AG09319 (cell line): ENCODE measurements at regions not wholly inside any gene's neighbourhood (a gene's known extent, or its start where the extent isn't known, plus 50 kb on each side); places are given as distances from the start of the nearest gene placed in this dataset.

Experiments used
- DNase-seq: peaks from one replicate; pipeline ENCODE4 v3.0.0-alpha.2; 2010; ENCODE audit warnings: low read depth; ENCODE audit errors: extremely low read depth
- CTCF ChIP-seq: IDR thresholded peaks from 2 replicates; pipeline ENCODE4 v1.5.1; 2011; ENCODE audit warnings: low read depth, mild to moderate bottlenecking, inconsistent platforms, low read length, moderate library complexity

GRCh38 chr11:19338375-19338774 is 97.6 kb upstream of the E2F8 start:
- no peak for DNase-seq
- TF ChIP-seq CTCF: no peak

DNA sequence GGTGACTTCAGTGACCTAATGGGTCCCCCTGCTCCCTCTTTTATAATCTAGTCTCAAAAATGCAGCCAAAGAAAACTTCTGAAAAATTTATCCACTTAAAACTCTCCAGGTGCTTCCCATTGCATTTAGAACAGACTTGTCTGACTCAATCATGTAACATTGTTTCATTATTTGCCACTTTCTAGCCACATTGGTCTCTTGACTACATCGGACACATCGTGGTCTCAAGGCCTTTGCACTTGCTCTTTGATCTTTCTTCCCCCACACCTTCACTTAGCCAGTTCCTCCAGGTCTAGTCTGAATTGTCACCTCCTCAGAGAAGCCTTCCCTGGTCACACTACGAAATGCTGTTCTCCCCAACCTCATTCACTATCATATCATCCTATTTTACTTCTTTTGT is 97.0 kb upstream of the E2F8 start:
- TF ChIP-seq CTCF: no peak

GRCh38 chr11:19336331-19336730 is 95.6 kb upstream of the E2F8 start:
- TF ChIP-seq CTCF: no peak
- no peak for DNase-seq

More for the DNA sequence above, 97.0 kb upstream of the E2F8 start:
- DNase-seq: no peak

- no peak for TF ChIP-seq CTCF
- no peak for DNase-seq
Measured at GRCh38 chr11:19332476-19332875, 91.7 kb upstream of the E2F8 start.

DNA sequence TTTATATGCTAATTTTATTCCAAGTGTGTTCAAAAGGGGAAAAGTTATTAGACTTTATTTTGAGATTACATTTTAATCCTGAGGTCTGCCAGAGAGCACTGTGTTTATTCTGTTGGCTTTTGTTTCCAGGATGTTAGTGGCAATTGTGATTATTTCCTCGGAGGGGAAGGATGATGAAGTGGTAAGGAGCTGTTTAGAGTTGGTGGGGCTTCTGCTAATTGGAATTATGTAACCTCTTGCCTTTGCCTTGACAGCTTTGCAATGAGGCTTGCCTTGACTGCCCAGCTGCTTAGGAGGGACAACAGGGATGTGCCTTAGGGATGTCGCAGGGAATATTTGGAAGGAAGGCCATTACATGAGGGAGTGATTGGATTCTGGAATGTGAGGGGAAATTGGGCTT is 89.7 kb upstream of the E2F8 start:
- DNase-seq: no peak
- TF ChIP-seq CTCF: no peak

DNA sequence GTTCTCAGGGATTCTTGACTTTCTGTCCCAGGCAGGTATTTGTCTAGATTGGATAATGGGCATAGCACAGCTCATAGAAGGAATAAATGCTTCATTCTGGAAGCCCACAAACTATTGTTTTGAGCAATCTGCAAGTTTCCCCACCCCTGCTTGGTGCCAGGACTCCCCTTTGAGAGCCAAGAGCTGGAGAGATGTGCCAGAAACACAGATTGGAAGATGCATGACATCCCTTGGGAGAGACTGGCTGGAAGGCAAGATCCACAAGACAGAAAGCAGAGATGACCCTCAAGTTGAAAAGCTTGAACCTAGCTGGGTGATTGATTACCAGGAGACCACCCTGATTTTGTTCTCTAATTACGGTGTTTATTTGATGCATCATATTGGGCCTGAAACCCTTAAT is 89.2 kb upstream of the E2F8 start:
- TF ChIP-seq CTCF: no peak
- no peak for DNase-seq

DNA sequence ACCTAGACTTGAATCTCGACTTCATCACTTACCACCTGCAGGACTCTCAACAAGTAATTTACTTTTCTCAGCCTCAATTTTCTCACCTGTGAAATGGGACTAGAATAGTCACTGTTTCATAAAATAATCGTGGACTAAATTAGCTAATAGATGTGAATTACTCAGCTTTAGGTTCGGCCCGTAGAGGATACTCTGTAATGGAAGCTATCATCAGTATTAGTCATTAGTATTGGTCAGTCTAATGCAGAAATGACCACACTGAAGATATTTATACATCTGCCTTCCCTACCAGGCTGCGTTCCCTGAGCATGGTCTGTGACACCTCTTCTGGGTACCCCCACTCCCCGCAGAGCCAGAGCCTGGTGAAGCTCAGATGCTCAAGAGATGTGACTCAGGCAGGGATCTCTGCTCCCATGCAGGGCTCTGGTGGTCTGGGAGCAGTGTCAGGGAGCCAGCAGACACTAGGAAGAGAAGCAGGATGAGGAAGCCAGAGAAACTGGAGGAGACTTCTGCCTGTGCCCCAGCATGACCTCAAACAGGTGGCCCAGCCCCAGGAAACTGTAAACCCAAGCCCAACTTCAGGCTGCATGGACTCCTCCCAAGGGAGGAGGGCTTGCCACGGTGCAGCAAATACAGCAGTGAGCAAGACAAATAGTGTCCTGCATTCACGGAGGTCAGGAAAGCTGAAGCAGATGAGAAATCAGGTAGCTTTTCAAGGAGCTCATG is 88.0 kb upstream of the E2F8 start:
- TF ChIP-seq CTCF: no peak
- no peak for DNase-seq
